Suprapubic skin (tissue), 4 donors: ENCODE measurements at regions not wholly inside any gene's neighbourhood (a gene's known extent, or its start where the extent isn't known, plus 50 kb on each side); places are given as distances from the start of the nearest gene placed in this dataset.

Experiments used
- DNase-seq, 2 donors: peaks; one replicate each; pipeline ENCODE4 v3.0.0-alpha.2; 2019; ENCODE audit warnings: low spot score in 2 of 2
- H3K27ac ChIP-seq: fragments of 200-600 bp; sonication (generic); one replicate; pipeline ENCODE4 v1.5.1; 2019
- H3K27me3 ChIP-seq: fragments of 200-600 bp; sonication (generic); one replicate; pipeline ENCODE4 v1.5.1; 2019
- H3K36me3 ChIP-seq: fragments of 200-600 bp; sonication (generic); one replicate; pipeline ENCODE4 v1.5.1; 2019
- H3K4me1 ChIP-seq: fragments of 200-600 bp; sonication (generic); one replicate; pipeline ENCODE4 v1.5.1; 2019
- H3K4me3 ChIP-seq: fragments of 200-600 bp; sonication (generic); one replicate; pipeline ENCODE4 v1.5.1; 2019; ENCODE audit warnings: mild to moderate bottlenecking
- H3K9me3 ChIP-seq: fragments of 200-600 bp; sonication (generic); one replicate; pipeline ENCODE4 v1.5.1; 2019
- CTCF ChIP-seq, 2 donors: fragments of 200-600 bp in 1 of 2; fragments of 450-650 bp in 1 of 2; sonication (generic) in 1 of 2; IDR thresholded peaks; one replicate each; pipeline ENCODE4 v1.5.1; 2016 to 2019; ENCODE audit warnings: antibody characterized with exemption in 2 of 2, mild to moderate bottlenecking in 1 of 2, moderate library complexity in 1 of 2
- EP300 ChIP-seq: sonication (generic); formaldehyde crosslinking; IDR thresholded peaks from one replicate; pipeline ENCODE4 v1.6.1; 2017; ENCODE audit warnings: antibody characterized with exemption
- POLR2A ChIP-seq, 2 donors: fragments of 450-650 bp; IDR thresholded peaks; one replicate each; pipeline ENCODE4 v1.6.1; 2017; ENCODE audit warnings: antibody characterized with exemption in 2 of 2, mild to moderate bottlenecking in 2 of 2, moderate library complexity in 2 of 2
- POLR2AphosphoS5 ChIP-seq, 3 donors: sonication (generic); formaldehyde crosslinking; IDR thresholded peaks; one replicate each; pipeline ENCODE4 v1.6.1; 2017; ENCODE audit warnings: antibody characterized with exemption in 3 of 3
- WGBS: methylation state at CpG from one replicate; pipeline ENCODE4 v1.1.5; 2018; 5-methylcytosine and 5-hydroxymethylcytosine counted together

- Histone ChIP-seq H3K9me3 (no peaks in the 10 kb centered on the region), H3K4me1 (no peaks in the 10 kb centered on the region), H3K36me3 (no peaks in the 10 kb centered on the region), H3K27me3 (no peaks in the 10 kb centered on the region), H3K27ac (no peak overlapping the region), H3K4me3 (no peak overlapping the region)
- TF ChIP-seq POLR2AphosphoS5 (IDR thresholded peaks at IDR 0.05) (no peak), POLR2A (IDR thresholded peaks at IDR 0.05) (no peak), CTCF (IDR thresholded peaks at IDR 0.05) (no peak), EP300 (no peak)
- DNase-seq, result no peak
Observed at GRCh38 chr6:71603021-71603420, 283.3 kb upstream of the RIMS1 start.

- Histone ChIP-seq H3K4me1 (no peaks in the 10 kb centered on the region), H3K27ac (no peak overlapping the region), H3K27me3 (no peaks in the 10 kb centered on the region), H3K9me3 (no peaks in the 10 kb centered on the region), H3K36me3 (no peaks in the 10 kb centered on the region), H3K4me3 (no peak overlapping the region)
- TF ChIP-seq CTCF (IDR thresholded peaks at IDR 0.05) (no peak), POLR2A (IDR thresholded peaks at IDR 0.05) (no peak), POLR2AphosphoS5 (IDR thresholded peaks at IDR 0.05) (no peak), EP300 (no peak)
- WGBS, result 82% methylated on average over 1 of the region's 1 CpG
- no peak for DNase-seq
Observed at GRCh38 chr6:71608646-71609045, 277.7 kb upstream of the RIMS1 start.

- Histone ChIP-seq H3K27ac (no peak overlapping the region), H3K9me3 (no peaks in the 10 kb centered on the region), H3K4me3 (no peak overlapping the region), H3K27me3 (no peaks in the 10 kb centered on the region), H3K36me3 (no peaks in the 10 kb centered on the region), H3K4me1 (no peaks in the 10 kb centered on the region)
- no peak for DNase-seq
- WGBS, result 53% methylated on average over 4 of the region's 4 CpGs
- TF ChIP-seq CTCF (IDR thresholded peaks at IDR 0.05) (no peak), POLR2AphosphoS5 (IDR thresholded peaks at IDR 0.05) (no peak), EP300 (no peak)
Observed at GRCh38 chr6:71619836-71620235, 266.5 kb upstream of the RIMS1 start.

GRCh38 chr6:71621918-71622519 lies 264.3 kb upstream of the RIMS1 start:
- 42% methylated on average over 3 of the region's 3 CpGs for WGBS
- Histone ChIP-seq H3K4me1 (no peaks in the 10 kb centered on the region), H3K36me3 (no peaks in the 10 kb centered on the region), H3K9me3 (peaks cover 6% of the 10 kb centered on the region), H3K27me3 (no peaks in the 10 kb centered on the region), H3K4me3 (no peak overlapping the region), H3K27ac (no peak overlapping the region)
- TF ChIP-seq EP300 (no peak), POLR2AphosphoS5 (IDR thresholded peaks at IDR 0.05) (no peak), CTCF (IDR thresholded peaks at IDR 0.05) (no peak), POLR2A (IDR thresholded peaks at IDR 0.05) (no peak)
- no peak for DNase-seq

- 63% methylated on average over 2 of the region's 2 CpGs for WGBS
- Histone ChIP-seq H3K36me3 (no peaks in the 10 kb centered on the region), H3K4me1 (no peaks in the 10 kb centered on the region), H3K27ac (no peak overlapping the region), H3K9me3 (no peaks in the 10 kb centered on the region), H3K4me3 (no peak overlapping the region), H3K27me3 (no peaks in the 10 kb centered on the region)
- TF ChIP-seq EP300, result no peak
- TF ChIP-seq CTCF (IDR thresholded peaks at IDR 0.05), result no peak
- no peak for TF ChIP-seq POLR2AphosphoS5 (IDR thresholded peaks at IDR 0.05)
- TF ChIP-seq POLR2A (IDR thresholded peaks at IDR 0.05), result no peak
- DNase-seq, result no peak
Observed at GRCh38 chr6:71642120-71642519, 244.2 kb upstream of the RIMS1 start.
